ENCODE measurements at regions not wholly inside any gene's neighbourhood (a gene's known extent, or its start where the extent isn't known, plus 50 kb on each side); places are given as distances from the start of the nearest gene placed in this dataset.
"Not testable (repeated sequence)": the region's sequence is repeated elsewhere in the genome, so short reads cannot be mapped to it uniquely, and the experiment has no call there.

DNA sequence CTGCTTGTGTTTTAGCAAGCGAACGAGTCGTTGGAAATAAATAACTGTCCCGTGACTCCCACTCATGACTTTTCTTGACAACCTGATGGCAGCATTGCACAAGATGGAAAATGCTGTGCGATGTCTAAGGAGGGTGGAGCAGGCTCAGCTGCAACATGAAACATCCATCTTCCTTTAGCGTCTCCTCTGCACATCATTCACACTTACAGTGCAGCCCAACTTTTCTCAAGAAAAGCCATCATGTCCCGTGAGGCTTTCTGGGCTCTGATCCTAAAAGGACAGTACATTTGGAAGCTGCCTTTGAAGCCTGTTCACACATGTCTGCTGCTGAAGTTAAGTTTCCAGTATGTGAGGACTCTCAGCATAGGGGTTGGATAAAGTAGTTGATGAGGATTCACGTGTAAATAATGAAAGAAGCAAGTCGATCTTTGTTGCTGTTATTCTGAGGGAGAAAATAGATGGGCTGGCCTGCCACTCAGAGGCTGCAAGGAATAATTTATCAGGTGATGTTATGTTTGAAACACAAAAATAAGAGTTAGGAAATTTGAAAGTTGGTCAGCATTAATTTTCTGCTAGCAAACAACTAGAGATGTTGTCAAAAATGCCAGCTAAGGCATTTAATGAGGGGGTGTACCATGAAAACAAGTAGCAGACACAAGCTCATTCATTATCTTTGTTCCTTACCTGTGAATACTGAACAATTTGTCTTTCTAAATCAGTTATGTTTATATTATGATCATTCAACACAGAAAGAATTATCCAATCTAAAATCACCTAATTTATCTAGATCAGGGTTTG, 328.7 kb upstream of the ZFP42 start:
- DNase-seq: no peak
- no peak overlapping the region for H3K9ac ChIP-seq (ENCODE audit: insufficient read depth, low read length, poor library complexity, severe bottlenecking)
- no peak for TF ChIP-seq CTCF (IDR thresholded peaks at IDR 0.05)
- no peak overlapping the region for H3K27ac ChIP-seq (ENCODE audit: low read depth in 1 of 2, low read length in 2 of 2)
- no peak overlapping the region for H3K4me2 ChIP-seq (replicated peaks; ENCODE audit: extremely low read depth, low read length, poor library complexity, severe bottlenecking)
- H4K20me1 ChIP-seq (ENCODE audit: insufficient read depth, low read length): no peaks in the 10 kb centered on the region
- no peaks in the 10 kb centered on the region for H3K27me3 Mint-ChIP-seq (ENCODE audit: low read depth in 3 of 3)
- no peak overlapping the region for H3K4me3 ChIP-seq (replicated peaks in 1 of 3; ENCODE audit: low read depth in 2 of 3, low read length in 3 of 3)
- H3K27me3 ChIP-seq (ENCODE audit: control insufficient read depth in 2 of 2, insufficient read depth in 2 of 2, low read length in 2 of 2): no peaks in the 10 kb centered on the region
- H3K36me3 ChIP-seq (replicated peaks in 1 of 2; ENCODE audit: control insufficient read depth in 1 of 2, insufficient read depth in 2 of 2, low read length in 2 of 2): no peaks in the 10 kb centered on the region
- peaks cover 0 to 5% of the 10 kb centered on the region in 2 donors for H3K9me3 ChIP-seq (replicated peaks in 1 of 2; ENCODE audit: control insufficient read depth in 1 of 2, insufficient read depth in 1 of 2, low read length in 2 of 2)
- H3K4me1 ChIP-seq (ENCODE audit: control insufficient read depth in 1 of 2, insufficient read depth in 2 of 2, low read length in 2 of 2): no peaks in the 10 kb centered on the region
- H3K36me3 Mint-ChIP-seq: no peaks in the 10 kb centered on the region
- H3K4me3 Mint-ChIP-seq: no peak overlapping the region
- 73% methylated on average over 4 of the region's 9 CpGs for WGBS (ENCODE audit: insufficient coverage)
- no peak overlapping the region for H2AFZ ChIP-seq (ENCODE audit: insufficient read depth, low read depth, low read length, poor library complexity, severe bottlenecking)
- no peak overlapping the region for H3K27ac Mint-ChIP-seq
- H3K9me3 Mint-ChIP-seq: peaks cover 2 to 7% (median 6%) of the 10 kb centered on the region in 7 donors
- intact Hi-C loops (cut with micrococcal nuclease): no loop called here
- no peaks in the 10 kb centered on the region for H3K79me2 ChIP-seq (ENCODE audit: insufficient read depth, low read length)
- no peaks in the 10 kb centered on the region for H3K4me1 Mint-ChIP-seq

DNA sequence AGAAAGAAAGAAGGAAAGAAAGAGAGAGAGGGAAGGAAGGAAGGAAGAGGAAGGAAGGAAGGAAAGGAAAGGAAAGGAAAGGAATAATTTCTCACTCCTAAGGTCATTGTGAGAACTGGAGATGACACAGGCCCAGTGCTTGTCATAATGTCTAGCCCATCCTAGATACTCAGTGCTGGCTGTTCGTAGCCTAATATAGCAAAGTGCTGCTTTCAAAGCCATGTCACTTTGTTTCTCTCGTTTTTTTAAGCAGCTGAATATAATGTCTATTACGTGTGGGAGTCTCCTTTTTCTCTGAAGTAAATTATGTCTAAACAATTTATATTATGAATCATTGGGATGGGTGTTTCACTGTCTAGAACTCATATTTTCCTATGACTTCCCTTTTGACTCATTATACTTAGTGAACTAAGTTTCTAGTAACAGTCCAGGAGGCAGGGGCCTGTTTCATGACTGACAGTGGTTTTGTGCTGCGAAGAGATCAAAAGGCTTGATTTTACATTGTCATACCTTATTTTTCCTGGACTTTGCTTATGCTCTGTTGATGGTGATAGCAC, 327.0 kb upstream of the ZFP42 start:
- Histone ChIP-seq H3K9ac (ENCODE audit: insufficient read depth, low read length, poor library complexity, severe bottlenecking) (no peak overlapping the region), H3K4me2 (replicated peaks; ENCODE audit: extremely low read depth, low read length, poor library complexity, severe bottlenecking) (no peak overlapping the region), H3K36me3 (replicated peaks in 1 of 2; ENCODE audit: control insufficient read depth in 1 of 2, insufficient read depth in 2 of 2, low read length in 2 of 2) (no peaks in the 10 kb centered on the region), H3K4me3 (replicated peaks in 1 of 3; ENCODE audit: low read depth in 2 of 3, low read length in 3 of 3) (no peak overlapping the region), H2AFZ (ENCODE audit: insufficient read depth, low read depth, low read length, poor library complexity, severe bottlenecking) (no peak overlapping the region), H3K27ac (ENCODE audit: low read depth in 1 of 2, low read length in 2 of 2) (no peak overlapping the region), H3K79me2 (ENCODE audit: insufficient read depth, low read length) (no peaks in the 10 kb centered on the region), H4K20me1 (ENCODE audit: insufficient read depth, low read length) (no peaks in the 10 kb centered on the region), H3K4me1 (ENCODE audit: control insufficient read depth in 1 of 2, insufficient read depth in 2 of 2, low read length in 2 of 2) (no peaks in the 10 kb centered on the region), H3K27me3 (ENCODE audit: control insufficient read depth in 2 of 2, insufficient read depth in 2 of 2, low read length in 2 of 2) (no peaks in the 10 kb centered on the region), H3K9me3 (replicated peaks in 1 of 2; ENCODE audit: control insufficient read depth in 1 of 2, insufficient read depth in 1 of 2, low read length in 2 of 2) (peaks cover 0 to 10% of the 10 kb centered on the region in 2 donors)
- no CpG with 5 or more reads among the region's 4 CpGs for WGBS (ENCODE audit: insufficient coverage)
- Mint-ChIP-seq H3K27me3 (ENCODE audit: low read depth in 3 of 3) (no peaks in the 10 kb centered on the region), H3K4me3 (no peak overlapping the region), H3K9me3 (peaks cover 2 to 12% (median 6%) of the 10 kb centered on the region in 7 donors), H3K27ac (no peak overlapping the region), H3K36me3 (no peaks in the 10 kb centered on the region), H3K4me1 (no peaks in the 10 kb centered on the region)
- TF ChIP-seq CTCF (IDR thresholded peaks at IDR 0.05): no peak
- no peak for DNase-seq
- intact Hi-C loops (cut with micrococcal nuclease): no loop called here

DNA sequence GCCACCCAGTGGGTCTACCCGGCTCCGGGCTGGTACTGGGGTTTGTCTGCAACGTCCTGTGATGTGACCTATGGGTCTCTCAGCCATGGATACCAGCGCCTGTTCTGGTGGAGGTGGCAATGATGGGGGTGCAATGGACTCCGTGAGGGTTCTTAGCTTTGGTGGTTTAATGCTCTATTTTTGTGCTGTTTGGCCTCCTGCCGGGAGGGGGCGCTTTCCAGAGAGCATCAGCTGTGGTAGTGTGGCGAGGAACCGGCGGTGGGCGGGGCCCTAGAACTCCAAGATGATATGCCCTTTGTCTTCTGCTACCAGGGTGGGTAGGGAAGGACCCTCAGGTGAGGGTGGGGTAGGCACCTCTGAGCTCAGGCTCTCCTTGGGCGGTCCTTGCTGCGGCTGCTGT, 324.1 kb upstream of the ZFP42 start:
- peaks cover 0 to 26% of the 10 kb centered on the region in 2 donors for H3K9me3 ChIP-seq (replicated peaks in 1 of 2; ENCODE audit: control insufficient read depth in 1 of 2, insufficient read depth in 1 of 2, low read length in 2 of 2)
- H3K9me3 Mint-ChIP-seq: peaks cover 2 to 19% (median 10%) of the 10 kb centered on the region in 7 donors
- H3K4me1 Mint-ChIP-seq; H3K27me3 ChIP-seq (ENCODE audit: control insufficient read depth in 2 of 2, insufficient read depth in 2 of 2, low read length in 2 of 2); H4K20me1 ChIP-seq (ENCODE audit: insufficient read depth, low read length); H3K4me2 ChIP-seq (replicated peaks; ENCODE audit: extremely low read depth, low read length, poor library complexity, severe bottlenecking); DNase-seq; H2AFZ ChIP-seq (ENCODE audit: insufficient read depth, low read depth, low read length, poor library complexity, severe bottlenecking); H3K9ac ChIP-seq (ENCODE audit: insufficient read depth, low read length, poor library complexity, severe bottlenecking); H3K27me3 Mint-ChIP-seq (ENCODE audit: low read depth in 3 of 3); H3K4me3 ChIP-seq (replicated peaks in 1 of 3; ENCODE audit: low read depth in 2 of 3, low read length in 3 of 3); H3K4me1 ChIP-seq (ENCODE audit: control insufficient read depth in 1 of 2, insufficient read depth in 2 of 2, low read length in 2 of 2); H3K4me3 Mint-ChIP-seq; H3K79me2 ChIP-seq (ENCODE audit: insufficient read depth, low read length); intact Hi-C loops (cut with micrococcal nuclease); H3K27ac Mint-ChIP-seq; H3K36me3 Mint-ChIP-seq; H3K27ac ChIP-seq (ENCODE audit: low read depth in 1 of 2, low read length in 2 of 2); H3K36me3 ChIP-seq (replicated peaks in 1 of 2; ENCODE audit: control insufficient read depth in 1 of 2, insufficient read depth in 2 of 2, low read length in 2 of 2): not testable (repeated sequence)
- WGBS (ENCODE audit: insufficient coverage): 85% methylated on average over 6 of the region's 13 CpGs
